SHP77 treated with DMSO at 0.1 percent for 48 hours (cell line): ENCODE measurements at regions not wholly inside any gene's neighbourhood (a gene's known extent, or its start where the extent isn't known, plus 50 kb on each side); places are given as distances from the start of the nearest gene placed in this dataset.
"Not testable (repeated sequence)": the region's sequence is repeated elsewhere in the genome, so short reads cannot be mapped to it uniquely, and the experiment has no call there.

ENCODE experiments used
- DNase-seq: peaks from one replicate; lab custom pipeline; 2025; lab: John Stamatoyannopoulos, UW

DNA sequence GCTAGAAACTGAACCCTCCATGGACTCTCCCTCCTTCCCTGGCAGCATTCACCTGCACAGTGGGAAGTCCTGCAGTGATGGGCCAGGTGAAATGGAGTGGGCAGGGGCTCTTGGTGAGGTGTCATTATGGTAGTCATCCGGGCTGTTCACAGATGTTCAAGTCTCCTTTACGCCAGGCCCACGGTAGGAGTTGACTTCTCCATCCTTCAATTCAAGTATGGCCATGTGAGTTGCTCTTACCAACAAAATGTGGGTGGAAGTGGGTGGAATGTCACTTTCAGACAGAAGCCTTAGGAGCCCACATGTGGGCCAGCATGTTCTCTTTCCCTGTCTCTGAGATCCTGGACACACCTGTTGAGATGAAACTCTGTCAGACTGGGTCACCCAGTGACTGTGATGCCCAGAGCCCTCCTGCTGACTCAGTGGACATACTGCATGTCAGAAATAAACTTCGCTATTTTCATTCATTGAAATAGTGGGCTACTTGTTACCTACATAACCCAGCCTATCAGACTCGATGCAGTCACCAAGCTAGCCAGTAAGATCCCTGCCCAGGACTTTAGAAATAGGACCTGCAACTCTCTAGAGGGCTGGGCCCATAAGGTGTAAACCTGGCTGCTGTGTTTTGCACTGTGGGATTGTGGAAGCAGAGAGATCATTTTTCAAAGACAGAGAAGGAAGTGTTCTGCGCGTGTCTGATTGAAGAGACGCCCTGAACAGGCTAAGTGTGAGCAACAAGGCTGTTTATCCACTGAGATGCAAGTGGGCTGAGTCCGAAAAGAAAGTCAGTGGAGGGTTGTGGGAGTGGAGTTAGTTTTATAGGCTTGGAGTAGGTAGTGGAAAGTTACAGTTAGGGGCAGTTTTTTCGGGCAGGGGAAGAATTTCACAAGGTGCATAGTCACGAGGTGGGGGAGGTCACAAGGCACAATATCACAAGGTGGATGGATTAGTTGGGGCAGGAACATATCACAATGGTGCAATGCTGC is 174.4 kb downstream of the TRIM43 start:
- DNase-seq: not testable (repeated sequence)

DNA sequence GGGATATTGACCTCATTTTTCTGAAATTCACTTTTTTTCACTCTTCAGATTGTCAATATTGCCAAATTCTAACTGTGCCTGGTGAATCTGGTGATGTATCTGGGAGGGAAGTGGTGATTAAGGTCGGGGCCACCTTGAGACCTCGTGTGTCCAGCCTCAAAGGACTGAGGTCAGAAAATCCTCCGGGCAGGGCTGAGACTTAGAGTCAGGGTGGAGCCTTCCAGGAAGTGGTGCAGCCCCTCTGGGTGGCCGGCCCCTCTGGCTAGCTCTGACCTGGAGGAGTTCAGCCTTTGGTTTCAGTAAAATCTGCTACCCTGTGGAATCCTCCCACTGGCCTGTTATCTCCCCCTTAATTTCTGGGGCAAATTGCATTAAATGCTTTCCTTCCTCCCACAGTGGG is 175.7 kb downstream of the TRIM43 start:
- not testable (repeated sequence) for DNase-seq

DNA sequence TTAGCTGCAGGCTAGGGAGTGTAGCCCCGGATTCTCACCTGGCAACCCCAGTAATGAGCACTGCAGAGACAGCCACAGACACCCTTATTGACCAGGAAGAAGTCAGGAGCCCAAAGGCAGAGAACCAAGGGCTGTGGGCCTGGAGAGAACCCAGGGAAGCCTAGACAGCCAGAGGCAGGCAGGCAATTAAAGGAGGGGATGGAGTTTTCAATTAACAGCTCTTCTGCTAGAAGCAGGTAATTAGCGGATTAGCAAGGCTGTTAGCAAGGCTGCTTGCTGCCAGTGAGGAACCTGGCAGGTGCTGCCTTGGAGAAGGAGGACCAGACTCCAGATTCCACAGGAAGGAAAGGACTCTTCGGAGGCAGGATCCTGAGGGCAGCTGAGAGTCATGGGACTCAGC is 176.1 kb downstream of the TRIM43 start:
- DNase-seq: not testable (repeated sequence)

DNA sequence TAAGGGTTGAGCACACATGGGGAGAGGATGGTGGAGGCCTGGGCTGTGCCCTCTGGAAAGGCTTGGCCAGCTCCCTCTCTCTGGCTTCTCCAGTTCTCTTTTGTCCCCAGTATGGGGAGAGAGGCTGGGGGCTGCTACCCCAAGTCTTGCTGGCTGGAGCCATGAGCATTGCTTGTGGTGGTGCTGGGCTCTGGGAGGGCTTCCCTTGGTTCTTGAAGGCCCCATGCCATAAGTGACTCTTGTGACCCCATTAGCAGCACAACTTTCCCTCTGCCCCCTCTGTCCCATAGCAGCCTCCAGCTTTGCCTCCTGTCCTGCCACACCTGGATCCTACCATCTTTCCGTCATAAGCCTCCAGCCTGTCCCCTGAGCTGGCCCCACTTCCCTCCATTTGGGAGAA is 177.5 kb downstream of the TRIM43 start:
- not testable (repeated sequence) for DNase-seq

DNA sequence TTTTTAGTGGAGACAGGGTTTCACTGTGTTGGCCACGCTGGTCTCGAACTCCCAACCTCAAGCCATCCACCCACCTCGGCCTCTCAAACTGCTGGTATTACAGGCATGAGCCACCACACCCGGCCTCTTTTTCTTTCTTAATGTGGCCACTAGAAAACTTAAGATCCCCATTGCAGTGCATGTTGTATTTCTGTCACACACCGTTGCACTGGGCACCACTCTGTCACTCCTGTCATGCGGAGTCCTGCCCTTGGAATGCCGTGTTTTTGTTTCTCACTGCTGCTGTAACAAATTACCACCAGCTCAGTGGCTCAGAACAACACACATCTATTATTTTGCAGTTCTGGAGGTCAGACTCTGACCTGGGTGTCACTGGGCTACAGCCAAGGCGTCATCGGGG is 178.9 kb downstream of the TRIM43 start:
- DNase-seq: not testable (repeated sequence)

DNA sequence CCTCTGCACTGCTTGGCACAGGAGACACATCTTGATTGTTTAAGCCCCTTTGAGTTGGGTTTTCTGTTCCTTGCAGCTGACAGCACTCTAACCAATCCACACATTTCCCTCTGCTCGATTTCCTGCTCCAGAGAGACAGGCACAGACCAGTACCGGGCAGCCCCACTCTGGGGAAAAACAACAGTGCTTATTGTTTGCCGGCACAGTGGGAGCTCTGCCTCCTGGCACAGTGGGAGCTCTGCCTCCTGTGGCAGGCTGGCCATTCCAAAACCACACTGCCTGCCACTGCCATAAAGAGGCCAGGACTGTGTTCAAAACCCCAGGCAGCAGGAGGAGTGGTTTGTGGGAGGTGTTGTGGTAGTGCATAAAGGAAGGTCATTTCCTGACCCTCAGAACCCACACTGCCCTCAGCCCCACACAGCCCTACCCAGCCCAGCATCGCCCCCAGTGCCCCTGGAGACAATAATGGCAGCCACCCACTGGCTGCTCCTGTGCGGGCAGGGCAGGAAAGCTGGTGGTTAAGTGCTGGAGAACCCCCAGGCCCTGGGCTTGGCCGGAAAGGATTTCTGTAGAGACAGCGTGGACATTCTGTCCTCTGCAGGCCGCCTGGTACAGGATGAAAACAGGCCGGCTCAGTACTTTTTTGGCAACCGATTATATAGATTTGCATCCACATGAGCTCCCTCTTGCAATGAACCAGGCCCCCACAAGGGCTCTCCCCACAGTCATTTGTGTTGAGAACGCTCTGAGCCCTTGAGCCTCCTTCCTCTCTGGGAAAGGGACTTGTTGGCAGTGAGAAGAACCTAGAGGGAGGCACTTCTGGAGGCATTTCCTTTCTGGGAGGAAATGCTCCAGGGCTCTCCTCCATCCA is 182.8 kb downstream of the TRIM43 start:
- not testable (repeated sequence) for DNase-seq

DNA sequence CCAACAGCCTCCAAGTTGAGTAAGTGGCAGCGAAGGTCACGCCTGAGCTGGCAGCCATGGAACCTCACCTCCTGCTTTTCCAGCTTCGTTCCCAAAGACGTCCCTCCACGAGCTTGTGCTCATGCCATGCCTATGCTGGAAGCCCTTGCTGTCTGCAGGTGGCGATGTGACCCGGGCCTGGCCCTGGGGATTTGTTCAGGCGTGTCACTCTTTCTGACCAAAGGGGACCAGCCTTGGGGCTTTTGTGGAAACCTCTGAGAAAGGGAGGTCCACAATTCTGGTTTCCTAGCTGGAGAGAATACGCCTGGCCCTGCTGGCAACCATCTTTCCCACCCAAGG is 183.4 kb downstream of the TRIM43 start:
- not testable (repeated sequence) for DNase-seq
